ENCODE measurements at regions not wholly inside any gene's neighbourhood (a gene's known extent, or its start where the extent isn't known, plus 50 kb on each side); places are given as distances from the start of the nearest gene placed in this dataset.
"Not testable (repeated sequence)": the region's sequence is repeated elsewhere in the genome, so short reads cannot be mapped to it uniquely, and the experiment has no call there.

DNA sequence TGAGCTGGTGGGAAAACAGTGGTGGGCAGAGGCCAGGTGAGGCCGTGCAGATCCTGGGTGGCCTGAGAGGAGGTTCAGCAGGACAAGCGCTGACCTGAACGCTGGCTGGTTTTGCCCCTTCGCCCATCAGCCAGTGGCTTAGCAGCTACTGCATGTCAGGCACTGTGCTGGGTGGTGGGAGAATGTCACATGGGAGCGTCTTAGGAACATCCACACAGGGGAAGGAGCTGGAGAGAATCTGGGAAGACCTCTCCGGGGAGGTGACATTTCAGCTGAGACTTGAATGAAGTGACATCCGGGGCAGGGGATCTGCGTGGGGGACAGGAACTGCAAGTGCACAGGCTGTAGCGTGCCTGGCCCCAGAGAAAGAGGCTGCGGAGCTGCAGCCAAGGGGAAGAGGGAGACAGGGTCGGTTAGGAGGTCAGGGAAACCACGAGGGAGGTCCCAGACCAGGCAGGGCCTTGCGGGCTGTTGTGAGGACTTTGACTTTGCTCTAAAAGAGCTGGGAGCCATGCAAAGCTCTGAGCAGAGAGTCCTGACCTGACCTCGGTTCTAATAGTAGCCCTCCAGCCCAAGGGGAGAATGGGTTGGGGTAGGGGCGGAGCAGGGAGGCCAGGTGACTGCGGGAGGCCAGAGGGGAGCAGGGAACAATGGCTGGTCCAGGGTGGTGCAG lies 156.8 kb upstream of the PTPN1 start:
- Mint-ChIP-seq H3K36me3 (peaks cover 3% of the 10 kb centered on the region in 2 donors), H3K27ac (peak overlapping the region; percentile 3), H3K27me3 (peaks cover 23 to 31% of the 10 kb centered on the region in 2 donors), H3K4me3 (no peak overlapping the region), H3K4me1 (peaks cover 25 to 34% of the 10 kb centered on the region in 2 donors), H3K9me3 (no peaks in the 10 kb centered on the region)
- peak in 1 of 2 donors; percentile 19 for ATAC-seq (replicated peaks)
- DNase-seq = no peak

GRCh38 chr20:50354721-50355589 lies 155.2 kb upstream of the PTPN1 start:
- H3K9me3 Mint-ChIP-seq = no peaks in the 10 kb centered on the region
- H3K4me3 Mint-ChIP-seq = no peak overlapping the region
- ATAC-seq (replicated peaks) = no peak
- no peak for DNase-seq
- no peaks in the 10 kb centered on the region for H3K36me3 Mint-ChIP-seq
- peaks cover 20 to 23% of the 10 kb centered on the region in 2 donors for H3K4me1 Mint-ChIP-seq
- peaks cover 23 to 35% of the 10 kb centered on the region in 2 donors for H3K27me3 Mint-ChIP-seq
- H3K27ac Mint-ChIP-seq = no peak overlapping the region

DNA sequence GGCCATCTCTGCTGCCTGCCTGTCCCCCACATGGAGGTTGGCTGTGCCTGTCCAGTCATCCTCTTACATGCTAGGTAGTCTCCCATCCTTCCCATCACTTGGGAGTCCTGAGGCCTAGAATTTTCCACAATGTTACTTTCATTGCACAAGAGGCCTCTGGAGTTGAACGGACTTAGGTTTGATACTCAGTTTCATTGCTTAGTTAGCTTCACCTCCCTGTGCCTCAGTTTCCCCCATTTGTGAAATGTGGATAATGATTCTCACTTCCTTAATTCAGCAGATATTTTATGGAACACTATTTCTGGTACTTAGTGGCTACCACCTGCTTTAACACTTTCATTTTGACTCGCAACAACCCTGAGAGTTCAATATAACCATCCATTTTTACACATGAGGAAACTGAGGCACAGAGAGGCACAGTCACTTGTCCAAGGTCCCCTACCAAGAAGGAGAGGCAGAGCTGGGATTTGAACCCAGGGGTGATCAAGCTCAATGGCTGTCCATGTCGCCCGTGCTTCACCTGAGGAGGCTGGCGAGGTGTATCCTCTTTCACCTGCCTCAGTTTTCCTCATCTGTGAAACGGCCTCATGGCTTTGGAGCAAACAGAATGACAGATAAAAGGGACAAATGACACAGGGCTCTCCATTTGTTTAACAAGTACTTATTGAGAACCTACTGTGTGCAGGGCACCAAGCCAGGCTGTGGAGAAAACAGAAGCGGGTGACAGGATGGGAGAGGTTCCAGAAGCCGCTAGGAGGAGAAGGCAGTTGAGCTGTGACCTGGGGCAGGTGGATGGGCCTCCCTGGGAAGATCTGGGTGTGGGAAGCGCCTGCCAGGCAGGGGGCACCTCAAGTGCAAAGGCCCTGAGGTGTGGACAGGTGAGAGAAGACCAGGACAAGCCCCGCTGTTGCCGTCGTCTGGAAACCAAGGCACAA lies 154.3 kb upstream of the PTPN1 start:
- Mint-ChIP-seq H3K27me3 (peaks cover 23 to 35% of the 10 kb centered on the region in 2 donors), H3K4me3 (no peak overlapping the region), H3K9me3 (no peaks in the 10 kb centered on the region), H3K4me1 (peaks cover 15 to 17% of the 10 kb centered on the region in 2 donors), H3K36me3 (no peaks in the 10 kb centered on the region), H3K27ac (no peak overlapping the region)
- ATAC-seq (replicated peaks) (no peak), DNase-seq (no peak)

- H3K9me3 Mint-ChIP-seq = no peaks in the 10 kb centered on the region
- H3K36me3 Mint-ChIP-seq = no peaks in the 10 kb centered on the region
- DNase-seq (no peak), ATAC-seq (replicated peaks) (no peak)
- H3K27ac Mint-ChIP-seq = no peak overlapping the region
- peaks cover 20 to 35% of the 10 kb centered on the region in 2 donors for H3K27me3 Mint-ChIP-seq
- peaks cover 13 to 17% of the 10 kb centered on the region in 2 donors for H3K4me1 Mint-ChIP-seq
- no peak overlapping the region for H3K4me3 Mint-ChIP-seq
Measured at GRCh38 chr20:50356525-50356885, 153.7 kb upstream of the PTPN1 start.

GRCh38 chr20:50356962-50357782 lies 153.0 kb upstream of the PTPN1 start:
- DNase-seq (no peak), ATAC-seq (replicated peaks) (no peak)
- Mint-ChIP-seq H3K4me1 (peaks cover 13 to 17% of the 10 kb centered on the region in 2 donors), H3K27ac (no peak overlapping the region), H3K36me3 (no peaks in the 10 kb centered on the region), H3K9me3 (no peaks in the 10 kb centered on the region), H3K4me3 (no peak overlapping the region), H3K27me3 (peaks cover 17 to 33% of the 10 kb centered on the region in 2 donors)

DNA sequence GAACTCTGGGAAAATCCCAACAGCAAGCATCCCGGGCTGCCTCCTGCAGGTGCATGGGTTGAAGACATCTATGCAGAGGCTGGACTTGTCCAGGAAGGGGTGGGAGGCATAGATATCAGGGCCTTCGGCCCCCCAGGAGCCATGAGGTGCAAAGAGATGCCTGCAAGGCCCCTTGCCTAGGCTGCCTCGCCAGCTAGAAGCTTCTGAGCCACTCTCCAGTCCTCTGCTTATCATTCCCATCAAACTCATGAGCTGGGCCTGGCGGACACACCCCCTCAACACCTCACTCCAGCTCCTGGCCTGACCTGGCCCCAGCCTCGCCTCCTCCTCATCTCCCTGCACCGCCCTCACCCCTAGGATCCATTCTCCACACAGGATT lies 152.4 kb upstream of the PTPN1 start:
- H3K36me3 Mint-ChIP-seq = no peaks in the 10 kb centered on the region
- ATAC-seq (replicated peaks) (no peak), DNase-seq (no peak)
- H3K27me3 Mint-ChIP-seq = peaks cover 11 to 27% of the 10 kb centered on the region in 2 donors
- no peak overlapping the region for H3K4me3 Mint-ChIP-seq
- H3K9me3 Mint-ChIP-seq = no peaks in the 10 kb centered on the region
- H3K27ac Mint-ChIP-seq = no peak overlapping the region
- H3K4me1 Mint-ChIP-seq = peaks cover 11 to 12% of the 10 kb centered on the region in 2 donors

- H3K4me3 Mint-ChIP-seq = no peak overlapping the region
- H3K27me3 Mint-ChIP-seq = peaks cover 7 to 26% of the 10 kb centered on the region in 2 donors
- H3K9me3 Mint-ChIP-seq = no peaks in the 10 kb centered on the region
- H3K27ac Mint-ChIP-seq = no peak overlapping the region
- H3K36me3 Mint-ChIP-seq = no peaks in the 10 kb centered on the region
- ATAC-seq (replicated peaks) (no peak), DNase-seq (no peak)
- H3K4me1 Mint-ChIP-seq = peaks cover 8% of the 10 kb centered on the region in 2 donors
Measured at GRCh38 chr20:50358166-50358565, 152.0 kb upstream of the PTPN1 start.

DNA sequence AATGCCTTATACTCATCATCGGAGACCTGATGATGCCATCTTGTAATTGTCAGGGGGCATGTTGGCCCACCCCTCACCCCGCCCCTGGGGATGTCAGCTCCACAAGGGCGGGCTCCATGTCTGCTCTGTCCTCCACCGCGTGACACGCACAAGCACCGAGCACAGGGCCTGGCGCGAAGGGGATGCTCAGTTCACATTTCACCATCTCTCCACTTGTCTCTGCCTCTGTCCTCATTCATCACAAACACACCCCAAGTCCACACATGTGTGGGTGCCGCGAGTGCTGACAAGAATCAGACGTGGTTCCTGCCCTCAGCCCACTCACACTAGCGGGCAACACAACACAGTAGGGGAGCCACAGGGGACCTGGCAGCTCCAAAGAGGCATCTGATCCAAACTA lies 151.2 kb upstream of the PTPN1 start:
- Mint-ChIP-seq H3K36me3 (no peaks in the 10 kb centered on the region), H3K27ac (no peak overlapping the region), H3K27me3 (peaks cover 7 to 25% of the 10 kb centered on the region in 2 donors), H3K4me3 (no peak overlapping the region), H3K9me3 (no peaks in the 10 kb centered on the region), H3K4me1 (peaks cover 0 to 2% of the 10 kb centered on the region in 2 donors)
- DNase-seq = no peak
- ATAC-seq (replicated peaks) = no peak

DNA sequence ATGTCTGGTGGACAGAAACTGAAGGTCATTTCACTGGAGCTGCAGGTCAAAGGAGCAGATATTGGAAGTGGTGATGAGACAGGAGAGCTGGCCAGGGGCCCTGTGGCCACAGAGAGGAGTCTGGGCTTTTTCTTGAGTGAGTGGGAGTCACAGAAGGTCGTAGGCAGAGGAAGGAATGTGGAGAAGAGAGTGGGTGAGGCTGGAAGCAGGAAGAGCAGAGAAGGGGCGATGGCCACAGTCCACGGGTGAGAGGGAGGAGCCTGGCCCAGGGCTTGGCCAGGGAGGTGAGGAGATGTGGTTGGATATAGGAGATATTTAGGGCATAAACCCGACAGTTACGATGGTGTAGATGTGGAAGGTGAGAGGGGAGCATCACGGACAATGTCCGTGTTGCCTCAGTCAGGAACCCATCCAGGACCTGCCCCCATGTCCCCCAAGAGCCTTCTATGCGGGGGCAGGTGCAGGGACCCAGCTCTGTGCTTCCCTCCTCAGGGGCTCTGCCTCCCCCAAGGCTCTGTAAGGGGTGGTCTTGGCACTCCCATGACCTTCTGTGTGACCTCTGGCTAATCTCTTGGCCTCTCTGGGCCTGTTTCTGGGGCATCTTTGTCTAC lies 150.5 kb upstream of the PTPN1 start:
- no peaks in the 10 kb centered on the region for H3K9me3 Mint-ChIP-seq
- H3K4me1 Mint-ChIP-seq = peaks cover 0 to 2% of the 10 kb centered on the region in 2 donors
- DNase-seq = no peak
- no peak overlapping the region for H3K27ac Mint-ChIP-seq
- no peaks in the 10 kb centered on the region for H3K36me3 Mint-ChIP-seq
- no peak for ATAC-seq (replicated peaks)
- no peak overlapping the region for H3K4me3 Mint-ChIP-seq
- H3K27me3 Mint-ChIP-seq = peaks cover 13 to 20% of the 10 kb centered on the region in 2 donors

- no peaks in the 10 kb centered on the region for H3K9me3 Mint-ChIP-seq
- H3K27ac Mint-ChIP-seq = no peak overlapping the region
- peaks cover 13 to 18% of the 10 kb centered on the region in 2 donors for H3K27me3 Mint-ChIP-seq
- H3K36me3 Mint-ChIP-seq = no peaks in the 10 kb centered on the region
- ATAC-seq (replicated peaks) = no peak
- DNase-seq = no peak
- H3K4me1 Mint-ChIP-seq = peaks cover 0 to 2% of the 10 kb centered on the region in 2 donors
- H3K4me3 Mint-ChIP-seq = no peak overlapping the region
Measured at GRCh38 chr20:50360218-50360672, 149.9 kb upstream of the PTPN1 start.

DNA sequence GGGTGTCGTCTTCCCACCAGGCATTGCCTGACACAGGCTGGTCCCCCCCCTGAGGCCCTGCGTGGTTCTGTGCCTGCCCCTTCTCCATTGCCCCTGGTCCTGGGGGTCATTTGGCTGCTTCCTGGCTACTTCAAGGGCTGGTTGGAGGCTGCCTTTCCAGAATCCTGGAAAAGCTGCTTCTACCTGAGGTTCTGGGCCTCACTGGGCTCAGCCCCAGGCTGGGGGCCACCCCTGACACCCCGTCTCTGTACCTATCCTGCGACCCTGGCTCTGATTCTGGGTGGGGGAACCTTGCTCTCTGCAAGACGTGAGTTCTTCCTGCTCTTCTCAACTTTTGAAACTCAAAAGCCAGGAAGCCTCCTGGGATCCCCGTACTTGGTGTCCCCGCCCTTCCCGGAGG lies 149.3 kb upstream of the PTPN1 start:
- ATAC-seq (replicated peaks) = no peak
- H3K27me3 Mint-ChIP-seq = peaks cover 15 to 16% of the 10 kb centered on the region in 2 donors

DNA sequence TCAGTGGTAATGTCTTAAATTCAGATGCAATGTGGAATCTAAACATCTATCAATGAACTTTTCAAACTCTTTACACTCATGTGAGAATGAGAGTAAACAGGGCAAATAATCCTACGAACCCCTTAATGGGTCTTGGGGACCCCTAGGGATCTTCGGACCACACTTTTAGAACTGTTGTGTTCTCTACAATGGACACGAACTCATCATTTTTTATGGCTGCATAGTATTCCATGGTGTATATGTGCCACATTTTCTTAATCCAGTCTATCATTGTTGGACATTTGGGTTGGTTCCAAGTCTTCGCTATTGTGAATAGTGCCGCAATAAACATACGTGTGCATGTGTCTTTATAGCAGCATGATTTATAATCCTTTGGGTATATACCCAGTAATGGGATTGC lies 148.0 kb upstream of the PTPN1 start:
- H3K36me3 Mint-ChIP-seq; H3K27ac Mint-ChIP-seq; H3K4me3 Mint-ChIP-seq; H3K4me1 Mint-ChIP-seq; DNase-seq; ATAC-seq (replicated peaks); H3K9me3 Mint-ChIP-seq: not testable (repeated sequence)
- H3K27me3 Mint-ChIP-seq = peaks cover 19 to 24% of the 10 kb centered on the region in 2 donors

More for the DNA sequence above, 149.3 kb upstream of the PTPN1 start:
- Mint-ChIP-seq H3K4me1 (peaks cover 0 to under 1% of the 10 kb centered on the region in 2 donors), H3K27ac (no peak overlapping the region), H3K4me3 (no peak overlapping the region), H3K36me3 (no peaks in the 10 kb centered on the region), H3K9me3 (no peaks in the 10 kb centered on the region)
- DNase-seq = no peak

GRCh38 chr20:50363027-50363426 lies 147.2 kb upstream of the PTPN1 start:
- ATAC-seq (replicated peaks) (no peak), DNase-seq (no peak)
- no peaks in the 10 kb centered on the region for H3K36me3 Mint-ChIP-seq
- no peaks in the 10 kb centered on the region for H3K4me1 Mint-ChIP-seq
- no peak overlapping the region for H3K27ac Mint-ChIP-seq
- H3K27me3 Mint-ChIP-seq = peaks cover 22 to 27% of the 10 kb centered on the region in 2 donors
- H3K9me3 Mint-ChIP-seq = peaks cover 0 to 2% of the 10 kb centered on the region in 2 donors
- no peak overlapping the region for H3K4me3 Mint-ChIP-seq
